ENCODE measurements at regions not wholly inside any gene's neighbourhood (a gene's known extent, or its start where the extent isn't known, plus 50 kb on each side); places are given as distances from the start of the nearest gene placed in this dataset.

- Mint-ChIP-seq H3K4me1 (no peaks in the 10 kb centered on the region), H3K9me3 (peaks cover 3 to 6% of the 10 kb centered on the region in 2 donors), H3K27me3 (no peaks in the 10 kb centered on the region), H3K27ac (no peak overlapping the region), H3K36me3 (no peaks in the 10 kb centered on the region), H3K4me3 (no peak overlapping the region)
- no peak for ATAC-seq (replicated peaks)
- no peak for DNase-seq
Observed at GRCh38 chr5:165920655-165921054, 2370.8 kb upstream of the WWC1 start.

DNA sequence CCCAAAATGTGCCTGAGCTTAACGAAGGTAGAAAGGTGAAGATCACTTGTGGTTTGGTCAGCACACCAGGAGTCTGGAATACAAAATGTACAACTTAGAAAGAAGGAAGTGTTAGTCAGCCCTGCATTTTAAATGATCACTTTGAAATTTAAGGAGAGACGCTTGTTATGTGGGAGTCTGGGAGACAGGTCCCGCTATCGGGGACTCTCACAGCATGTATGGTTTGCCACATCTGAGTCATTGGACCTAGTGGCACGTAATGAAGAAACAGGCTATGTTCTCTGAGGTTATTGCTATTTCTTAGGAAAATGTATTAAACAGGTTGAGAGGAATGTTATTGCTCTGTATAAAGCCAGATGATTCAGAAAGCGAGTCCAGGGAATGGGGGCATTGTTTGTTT lies 2362.5 kb upstream of the WWC1 start:
- no peak for ATAC-seq (replicated peaks)
- H3K9me3 Mint-ChIP-seq: peaks cover 6 to 15% of the 10 kb centered on the region in 2 donors
- no peaks in the 10 kb centered on the region for H3K27me3 Mint-ChIP-seq
- H3K4me1 Mint-ChIP-seq: no peaks in the 10 kb centered on the region
- H3K27ac Mint-ChIP-seq: no peak overlapping the region
- H3K36me3 Mint-ChIP-seq: no peaks in the 10 kb centered on the region
- no peak for DNase-seq
- H3K4me3 Mint-ChIP-seq: no peak overlapping the region

GRCh38 chr5:165940541-165940940 lies 2350.9 kb upstream of the WWC1 start:
- Mint-ChIP-seq H3K9me3 (peaks cover 5% of the 10 kb centered on the region in 2 donors), H3K36me3 (no peaks in the 10 kb centered on the region), H3K27ac (no peak overlapping the region), H3K27me3 (no peaks in the 10 kb centered on the region), H3K4me3 (no peak overlapping the region), H3K4me1 (no peaks in the 10 kb centered on the region)
- no peak for DNase-seq
- no peak for ATAC-seq (replicated peaks)

- Mint-ChIP-seq H3K9me3 (peaks cover 0 to 3% of the 10 kb centered on the region in 2 donors), H3K27ac (no peak overlapping the region), H3K4me3 (no peak overlapping the region), H3K27me3 (no peaks in the 10 kb centered on the region), H3K4me1 (no peaks in the 10 kb centered on the region), H3K36me3 (no peaks in the 10 kb centered on the region)
- ATAC-seq (replicated peaks): no peak
- DNase-seq: no peak
Observed at GRCh38 chr5:165956854-165957253, 2334.6 kb upstream of the WWC1 start.

- H3K36me3 Mint-ChIP-seq: no peaks in the 10 kb centered on the region
Observed at GRCh38 chr5:165981671-165982070, 2309.8 kb upstream of the WWC1 start.

DNA sequence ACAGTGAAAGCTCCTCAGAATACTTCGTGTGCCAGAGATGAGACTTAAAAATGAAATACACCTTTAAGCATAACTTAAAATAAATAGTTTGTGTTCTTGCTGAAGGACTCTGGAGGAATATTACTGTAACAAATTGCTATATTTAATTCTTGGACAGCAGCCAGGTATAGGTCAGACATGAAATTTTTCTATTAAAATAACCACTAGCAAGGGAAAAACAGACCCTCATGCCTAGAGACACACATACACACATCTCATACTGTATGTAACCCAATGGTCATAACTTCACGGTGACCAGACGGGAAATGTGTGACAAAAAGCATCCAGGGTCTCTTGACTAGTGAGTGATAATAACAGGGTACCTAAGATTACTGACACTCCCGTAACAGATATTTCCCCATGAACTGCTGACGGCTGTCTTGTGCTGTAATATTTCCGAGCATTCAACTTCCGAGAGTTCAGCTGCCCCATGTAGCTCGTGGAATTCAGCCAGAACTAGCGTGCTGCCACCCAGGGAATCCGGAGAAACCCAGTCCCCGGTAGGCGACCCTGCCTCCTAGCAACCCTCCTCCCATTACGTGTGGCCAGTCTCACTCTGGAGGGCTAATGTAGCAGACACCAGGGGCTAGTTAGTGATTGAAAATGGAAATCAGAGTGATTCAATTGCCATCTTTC lies 2295.1 kb upstream of the WWC1 start:
- Mint-ChIP-seq H3K4me1 (no peaks in the 10 kb centered on the region), H3K4me3 (no peak overlapping the region), H3K27ac (no peak overlapping the region), H3K27me3 (no peaks in the 10 kb centered on the region), H3K9me3 (peaks cover 0 to 4% of the 10 kb centered on the region in 2 donors), H3K36me3 (no peaks in the 10 kb centered on the region)
- DNase-seq (no peak), ATAC-seq (replicated peaks) (no peak)

More at GRCh38 chr5:165981671-165982070, 2309.8 kb upstream of the WWC1 start:
- no peak overlapping the region for H3K4me3 Mint-ChIP-seq
- H3K9me3 Mint-ChIP-seq: peaks cover 0 to 3% of the 10 kb centered on the region in 2 donors
- ATAC-seq (replicated peaks) (no peak), DNase-seq (no peak)
- H3K4me1 Mint-ChIP-seq: no peaks in the 10 kb centered on the region
- H3K27me3 Mint-ChIP-seq: no peaks in the 10 kb centered on the region
- H3K27ac Mint-ChIP-seq: no peak overlapping the region

- no peak for ATAC-seq (replicated peaks)
- Mint-ChIP-seq H3K36me3 (no peaks in the 10 kb centered on the region), H3K9me3 (peaks cover 0 to 6% of the 10 kb centered on the region in 2 donors)
Observed at GRCh38 chr5:165999693-166000320, 2291.6 kb upstream of the WWC1 start.

GRCh38 chr5:166004006-166004405 lies 2287.4 kb upstream of the WWC1 start:
- H3K9me3 Mint-ChIP-seq: peaks cover 0 to 5% of the 10 kb centered on the region in 2 donors
- H3K27me3 Mint-ChIP-seq: no peaks in the 10 kb centered on the region
- H3K36me3 Mint-ChIP-seq: no peaks in the 10 kb centered on the region
- ATAC-seq (replicated peaks) (no peak), DNase-seq (no peak)
- H3K4me3 Mint-ChIP-seq: no peak overlapping the region
- no peak overlapping the region for H3K27ac Mint-ChIP-seq
- H3K4me1 Mint-ChIP-seq: no peaks in the 10 kb centered on the region

More at GRCh38 chr5:165999693-166000320, 2291.6 kb upstream of the WWC1 start:
- Mint-ChIP-seq H3K4me1 (no peaks in the 10 kb centered on the region), H3K27me3 (no peaks in the 10 kb centered on the region), H3K4me3 (no peak overlapping the region), H3K27ac (no peak overlapping the region)
- no peak for DNase-seq

DNA sequence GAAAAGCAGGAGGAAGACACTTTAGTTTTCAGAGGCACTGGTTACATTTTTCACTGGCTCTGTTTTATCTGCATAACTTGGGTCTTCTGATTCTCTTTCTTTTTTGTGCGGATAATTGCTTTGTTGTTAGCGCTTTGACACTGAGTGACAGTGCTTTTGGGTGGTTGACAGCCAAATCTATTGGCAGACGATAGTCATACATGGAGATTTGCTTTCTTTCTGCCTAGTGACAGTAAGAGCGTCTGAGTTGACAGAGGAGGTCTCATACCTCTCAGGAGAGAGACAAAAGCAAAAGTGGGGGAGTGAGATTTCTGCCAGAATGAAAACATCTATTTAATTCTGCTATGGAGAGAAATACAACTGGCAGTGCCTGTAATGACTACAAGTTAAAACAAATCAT lies 2278.0 kb upstream of the WWC1 start:
- Mint-ChIP-seq H3K36me3 (no peaks in the 10 kb centered on the region), H3K4me1 (no peaks in the 10 kb centered on the region), H3K27ac (no peak overlapping the region), H3K9me3 (peaks cover 3 to 4% of the 10 kb centered on the region in 2 donors), H3K27me3 (no peaks in the 10 kb centered on the region), H3K4me3 (no peak overlapping the region)
- no peak for ATAC-seq (replicated peaks)
- no peak for DNase-seq

DNA sequence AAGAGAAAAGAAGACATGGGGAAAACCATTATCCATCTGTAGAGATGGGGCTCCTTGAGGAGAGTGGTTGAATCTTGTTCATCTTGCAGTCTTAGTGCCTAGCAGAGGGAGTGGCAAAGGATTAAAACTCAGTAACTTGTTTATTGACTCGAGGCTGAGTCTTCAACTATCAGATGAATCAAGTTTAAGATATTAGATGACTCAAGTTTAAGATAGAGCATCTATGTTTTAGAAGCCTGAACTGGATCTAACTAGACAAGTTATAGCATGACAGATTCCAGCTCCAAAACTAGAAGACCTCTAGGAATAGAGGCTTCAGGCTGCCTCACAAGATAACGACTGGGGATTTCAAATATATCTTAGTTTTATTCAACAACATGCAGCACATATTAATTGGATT lies 2277.2 kb upstream of the WWC1 start:
- ATAC-seq (replicated peaks): no peak
- no peaks in the 10 kb centered on the region for H3K36me3 Mint-ChIP-seq
- peaks cover 3 to 4% of the 10 kb centered on the region in 2 donors for H3K9me3 Mint-ChIP-seq
- H3K4me1 Mint-ChIP-seq: no peaks in the 10 kb centered on the region
- H3K27me3 Mint-ChIP-seq: no peaks in the 10 kb centered on the region
- H3K4me3 Mint-ChIP-seq: no peak overlapping the region
- H3K27ac Mint-ChIP-seq: no peak overlapping the region
- no peak for DNase-seq

DNA sequence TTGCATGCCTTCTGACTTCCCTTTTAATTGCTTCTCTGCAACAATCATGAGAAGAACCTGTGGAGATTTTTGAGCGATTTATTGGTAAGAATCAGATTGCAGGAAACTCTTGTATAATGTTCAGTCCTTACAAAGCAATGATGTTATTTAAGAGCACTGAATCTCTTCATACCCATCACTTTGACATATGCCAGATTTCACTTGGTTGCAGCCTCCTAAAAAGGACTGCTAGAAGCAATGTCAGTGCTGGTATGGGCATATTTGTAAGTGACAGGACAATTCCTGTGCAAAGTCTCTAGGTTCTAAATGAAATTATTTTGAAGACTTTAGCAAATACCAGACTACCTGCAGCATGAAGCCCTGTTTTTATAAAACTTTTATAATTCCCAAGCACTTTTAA lies 2272.7 kb upstream of the WWC1 start:
- Mint-ChIP-seq H3K27me3 (no peaks in the 10 kb centered on the region), H3K4me3 (no peak overlapping the region), H3K36me3 (no peaks in the 10 kb centered on the region), H3K9me3 (peaks cover 3 to 4% of the 10 kb centered on the region in 2 donors), H3K27ac (no peak overlapping the region), H3K4me1 (no peaks in the 10 kb centered on the region)
- ATAC-seq (replicated peaks) (no peak), DNase-seq (no peak)

DNA sequence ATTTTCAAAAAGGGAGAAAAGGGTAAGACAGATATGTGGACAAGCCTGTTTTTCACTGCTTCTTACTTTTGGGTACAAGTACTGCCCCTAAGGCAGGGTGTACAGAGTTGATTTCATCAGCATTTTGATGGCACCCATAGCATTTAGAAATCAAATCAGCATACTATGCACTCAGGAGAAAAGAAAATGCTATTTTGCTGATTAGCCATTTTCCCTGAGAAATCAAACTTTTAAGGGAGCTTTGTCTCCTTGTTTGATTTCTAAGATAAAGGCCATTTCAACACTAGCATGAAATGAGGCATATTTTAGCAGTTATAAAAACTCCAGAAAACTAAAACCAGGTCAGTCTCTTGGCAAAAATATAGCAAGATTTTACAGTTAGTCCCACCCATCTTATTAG lies 2269.4 kb upstream of the WWC1 start:
- no peaks in the 10 kb centered on the region for H3K4me1 Mint-ChIP-seq
- ATAC-seq (replicated peaks) (no peak), DNase-seq (no peak)
- H3K9me3 Mint-ChIP-seq: no peaks in the 10 kb centered on the region
- H3K27ac Mint-ChIP-seq: no peak overlapping the region
- no peak overlapping the region for H3K4me3 Mint-ChIP-seq
- H3K27me3 Mint-ChIP-seq: no peaks in the 10 kb centered on the region
- H3K36me3 Mint-ChIP-seq: no peaks in the 10 kb centered on the region

GRCh38 chr5:166024970-166025369 lies 2266.5 kb upstream of the WWC1 start:
- Mint-ChIP-seq H3K9me3 (peaks cover 2 to 4% of the 10 kb centered on the region in 2 donors), H3K27ac (no peak overlapping the region), H3K4me3 (no peak overlapping the region), H3K4me1 (no peaks in the 10 kb centered on the region), H3K27me3 (no peaks in the 10 kb centered on the region), H3K36me3 (no peaks in the 10 kb centered on the region)
- ATAC-seq (replicated peaks) (no peak), DNase-seq (no peak)

DNA sequence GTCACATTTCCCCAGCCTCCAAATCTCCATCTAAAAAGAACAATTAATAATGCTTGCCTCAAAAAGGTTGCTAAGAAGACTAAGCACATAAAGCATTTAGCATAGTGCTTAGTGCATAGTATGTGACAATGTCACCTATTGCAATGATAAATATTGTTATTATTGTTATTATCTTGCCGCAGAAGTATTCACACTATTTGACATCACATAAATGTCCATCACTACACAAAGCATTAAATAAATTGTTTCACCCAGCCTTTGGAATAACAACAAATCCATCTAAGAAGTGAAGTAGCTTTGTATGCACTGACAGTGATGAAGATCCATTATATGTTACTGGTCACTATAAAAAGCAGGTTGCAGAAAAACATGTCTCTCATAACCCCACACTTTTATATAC lies 2263.9 kb upstream of the WWC1 start:
- H3K36me3 Mint-ChIP-seq: no peaks in the 10 kb centered on the region
- ATAC-seq (replicated peaks) (no peak), DNase-seq (no peak)
- no peak overlapping the region for H3K4me3 Mint-ChIP-seq
- H3K27ac Mint-ChIP-seq: no peak overlapping the region
- H3K9me3 Mint-ChIP-seq: peaks cover 2 to 4% of the 10 kb centered on the region in 2 donors
- no peaks in the 10 kb centered on the region for H3K27me3 Mint-ChIP-seq
- no peaks in the 10 kb centered on the region for H3K4me1 Mint-ChIP-seq

DNA sequence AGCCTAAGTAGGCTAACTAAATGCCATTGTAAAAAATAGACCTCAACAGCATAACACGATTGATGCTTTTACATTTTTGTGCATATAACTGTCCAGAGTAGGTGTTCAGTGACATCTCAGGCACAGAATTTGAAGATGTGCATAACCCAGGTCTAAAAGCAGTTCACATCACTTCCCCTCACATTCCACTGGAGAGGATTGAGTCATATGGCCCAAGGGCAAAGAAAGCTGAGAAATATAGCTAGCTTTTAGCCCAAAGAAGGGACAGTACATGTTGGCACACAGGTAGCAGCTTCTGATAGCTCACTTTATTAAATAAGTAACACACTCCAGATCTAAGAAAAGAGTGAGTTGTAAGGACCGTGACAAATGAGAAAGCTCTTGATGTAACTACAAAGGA lies 2259.5 kb upstream of the WWC1 start:
- Mint-ChIP-seq H3K4me1 (no peaks in the 10 kb centered on the region), H3K4me3 (no peak overlapping the region), H3K27me3 (no peaks in the 10 kb centered on the region), H3K27ac (no peak overlapping the region), H3K9me3 (peaks cover 4 to 5% of the 10 kb centered on the region in 2 donors), H3K36me3 (no peaks in the 10 kb centered on the region)
- ATAC-seq (replicated peaks) (no peak), DNase-seq (no peak)

All from stimulated activated naive B cell treated with anti-CD40 and anti-IgM and Interleukin-4, amounts not matched to agents 10 μg/mL and 1 μg/mL and 100 μg/mL, for 72 hours (primary cell).